ENCODE measurements at regions not wholly inside any gene's neighbourhood (a gene's known extent, or its start where the extent isn't known, plus 50 kb on each side); places are given as distances from the start of the nearest gene placed in this dataset.

DNA sequence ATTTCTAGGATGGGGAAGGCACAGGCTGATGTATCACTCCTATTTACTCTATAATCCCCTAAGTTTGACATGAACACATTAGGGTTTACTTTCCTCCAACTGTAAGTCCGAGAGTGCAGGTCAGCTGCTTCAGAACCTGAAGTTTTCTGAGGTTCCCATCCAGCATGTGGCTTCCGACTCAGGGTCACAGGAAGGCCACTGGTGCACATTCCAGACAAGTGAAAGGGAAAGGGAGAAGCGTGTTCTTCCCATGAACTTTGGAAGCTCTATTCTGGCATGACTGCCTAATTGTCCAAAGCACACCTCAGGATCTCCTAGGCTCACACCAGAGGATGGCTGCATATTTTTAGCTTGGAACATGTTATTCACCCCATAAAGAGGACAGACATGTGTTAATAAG, 602.6 kb downstream of the SEMA5A start:
- no peak for DNase-seq (ENCODE audit: low spot score)
- Histone ChIP-seq H3K4me1 (ENCODE audit: insufficient read depth) (no peaks in the 10 kb centered on the region), H3K9me3 (ENCODE audit: low read depth) (no peaks in the 10 kb centered on the region), H3K27me3 (no peaks in the 10 kb centered on the region), H3K4me3 (no peak overlapping the region), H3K36me3 (replicated peaks; ENCODE audit: insufficient read depth, low read depth) (no peaks in the 10 kb centered on the region), H4K20me1 (ENCODE audit: insufficient read depth, poor library complexity, severe bottlenecking) (no peaks in the 10 kb centered on the region), H3K9me2 (replicated peaks; ENCODE audit: insufficient read depth) (no peaks in the 10 kb centered on the region), H3K27ac (no peak overlapping the region), H3K79me2 (no peaks in the 10 kb centered on the region), H3K4me2 (no peak overlapping the region), H2AFZ (no peak overlapping the region)
- WGBS (ENCODE audit: low lambda C conversion rate, missing lambda C conversion rate), result 74% methylated on average over 3 of the region's 3 CpGs
- TF ChIP-seq EZH2phosphoT487 (IDR thresholded peaks at IDR 0.05; ENCODE audit: low read depth, severe bottlenecking, unreplicated experiment) (no peak), EZH2 (IDR thresholded peaks at IDR 0.05; ENCODE audit: borderline replicate concordance) (no peak)
- TF ChIP-seq, protein P1, sequence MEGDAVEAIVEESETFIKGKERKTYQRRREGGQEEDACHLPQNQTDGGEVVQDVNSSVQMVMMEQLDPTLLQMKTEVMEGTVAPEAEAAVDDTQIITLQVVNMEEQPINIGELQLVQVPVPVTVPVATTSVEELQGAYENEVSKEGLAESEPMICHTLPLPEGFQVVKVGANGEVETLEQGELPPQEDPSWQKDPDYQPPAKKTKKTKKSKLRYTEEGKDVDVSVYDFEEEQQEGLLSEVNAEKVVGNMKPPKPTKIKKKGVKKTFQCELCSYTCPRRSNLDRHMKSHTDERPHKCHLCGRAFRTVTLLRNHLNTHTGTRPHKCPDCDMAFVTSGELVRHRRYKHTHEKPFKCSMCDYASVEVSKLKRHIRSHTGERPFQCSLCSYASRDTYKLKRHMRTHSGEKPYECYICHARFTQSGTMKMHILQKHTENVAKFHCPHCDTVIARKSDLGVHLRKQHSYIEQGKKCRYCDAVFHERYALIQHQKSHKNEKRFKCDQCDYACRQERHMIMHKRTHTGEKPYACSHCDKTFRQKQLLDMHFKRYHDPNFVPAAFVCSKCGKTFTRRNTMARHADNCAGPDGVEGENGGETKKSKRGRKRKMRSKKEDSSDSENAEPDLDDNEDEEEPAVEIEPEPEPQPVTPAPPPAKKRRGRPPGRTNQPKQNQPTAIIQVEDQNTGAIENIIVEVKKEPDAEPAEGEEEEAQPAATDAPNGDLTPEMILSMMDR (IDR thresholded peaks at IDR 0.05; ENCODE audit: poor library complexity), result no peak

DNA sequence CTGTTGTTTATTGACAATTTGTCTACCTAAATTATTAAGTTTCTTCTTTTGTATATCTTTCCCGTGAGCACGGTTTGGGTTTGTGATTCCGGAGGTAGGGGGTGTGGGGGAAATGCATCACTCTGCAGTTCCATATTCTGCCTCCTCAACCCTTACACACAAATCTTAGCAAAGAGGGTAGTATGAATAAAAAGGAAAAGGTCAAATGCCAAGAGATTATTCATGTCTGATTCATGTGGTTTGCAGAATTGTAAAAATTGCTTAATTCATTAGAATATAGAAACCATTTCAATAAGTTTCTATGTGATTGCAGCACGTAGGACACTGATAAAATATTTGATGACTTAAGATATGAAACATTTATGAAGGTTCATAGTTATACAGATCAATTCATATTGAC, 601.9 kb downstream of the SEMA5A start:
- TF ChIP-seq EZH2phosphoT487 (IDR thresholded peaks at IDR 0.05; ENCODE audit: low read depth, severe bottlenecking, unreplicated experiment), result no peak
- TF ChIP-seq EZH2 (IDR thresholded peaks at IDR 0.05; ENCODE audit: borderline replicate concordance), result no peak
- TF ChIP-seq, protein P1 (IDR thresholded peaks at IDR 0.05; ENCODE audit: poor library complexity), result no peak
- Histone ChIP-seq H3K9me3 (ENCODE audit: low read depth) (no peaks in the 10 kb centered on the region), H3K9me2 (replicated peaks; ENCODE audit: insufficient read depth) (no peaks in the 10 kb centered on the region), H3K79me2 (no peaks in the 10 kb centered on the region), H2AFZ (no peak overlapping the region), H3K27me3 (no peaks in the 10 kb centered on the region), H3K27ac (no peak overlapping the region), H4K20me1 (ENCODE audit: insufficient read depth, poor library complexity, severe bottlenecking) (no peaks in the 10 kb centered on the region), H3K36me3 (replicated peaks; ENCODE audit: insufficient read depth, low read depth) (no peaks in the 10 kb centered on the region), H3K4me3 (no peak overlapping the region), H3K4me1 (ENCODE audit: insufficient read depth) (no peaks in the 10 kb centered on the region), H3K4me2 (no peak overlapping the region)
- no peak for DNase-seq (ENCODE audit: low spot score)
- 76% methylated on average over 4 of the region's 4 CpGs for WGBS (ENCODE audit: low lambda C conversion rate, missing lambda C conversion rate)

DNA sequence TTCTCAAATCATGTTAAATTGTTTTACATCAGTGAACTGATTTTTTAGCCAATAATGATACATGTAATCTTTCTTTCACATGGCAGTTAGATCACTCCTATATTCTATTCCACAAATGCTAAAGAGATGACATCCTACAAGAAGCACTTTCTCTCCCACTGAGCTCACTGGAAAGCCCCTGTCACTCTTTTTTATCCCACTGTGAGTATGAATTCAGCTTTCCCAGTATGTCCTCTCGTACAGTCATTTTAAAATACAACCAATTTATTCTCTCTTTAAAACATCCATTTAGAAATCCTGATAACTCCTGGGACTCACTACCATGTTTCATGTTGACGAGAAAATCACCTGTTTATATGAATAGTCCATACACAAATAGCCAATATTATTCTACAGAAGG, 599.9 kb downstream of the SEMA5A start:
- Histone ChIP-seq H3K4me2 (no peak overlapping the region), H3K27ac (no peak overlapping the region), H3K27me3 (no peaks in the 10 kb centered on the region), H3K79me2 (no peaks in the 10 kb centered on the region), H3K4me3 (no peak overlapping the region), H3K36me3 (replicated peaks; ENCODE audit: insufficient read depth, low read depth) (no peaks in the 10 kb centered on the region), H4K20me1 (ENCODE audit: insufficient read depth, poor library complexity, severe bottlenecking) (no peaks in the 10 kb centered on the region), H3K9me3 (ENCODE audit: low read depth) (no peaks in the 10 kb centered on the region), H3K4me1 (ENCODE audit: insufficient read depth) (no peaks in the 10 kb centered on the region), H3K9me2 (replicated peaks; ENCODE audit: insufficient read depth) (no peaks in the 10 kb centered on the region), H2AFZ (no peak overlapping the region)
- no peak for DNase-seq (ENCODE audit: low spot score)
- WGBS (ENCODE audit: low lambda C conversion rate, missing lambda C conversion rate), result 74% methylated on average over 2 of the region's 2 CpGs
- TF ChIP-seq, protein P1 (IDR thresholded peaks at IDR 0.05; ENCODE audit: poor library complexity), result no peak
- no peak for TF ChIP-seq EZH2 (IDR thresholded peaks at IDR 0.05; ENCODE audit: borderline replicate concordance)
- no peak for TF ChIP-seq EZH2phosphoT487 (IDR thresholded peaks at IDR 0.05; ENCODE audit: low read depth, severe bottlenecking, unreplicated experiment)

DNA sequence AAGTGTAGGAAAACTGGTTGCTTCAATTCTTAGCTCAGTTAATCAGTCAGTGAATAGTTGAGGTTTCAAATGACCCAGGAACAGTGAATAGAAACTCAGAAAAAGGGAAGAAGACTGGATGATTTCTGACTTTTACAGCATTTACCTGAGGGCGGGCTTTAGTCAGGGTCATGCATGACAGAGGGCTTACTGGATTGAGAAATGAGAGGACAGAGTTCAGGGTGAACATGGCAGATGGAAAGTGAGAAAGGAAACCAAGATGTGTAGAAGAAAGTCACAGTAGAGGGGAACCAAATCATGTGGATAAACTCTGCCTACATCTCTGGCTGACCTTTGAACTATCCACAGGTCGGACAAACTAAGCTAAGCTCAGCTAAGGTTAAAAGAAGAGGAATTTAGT, 596.0 kb downstream of the SEMA5A start:
- H2AFZ ChIP-seq, result no peak overlapping the region
- 59% methylated on average over 2 of the region's 2 CpGs for WGBS (ENCODE audit: low lambda C conversion rate, missing lambda C conversion rate)
- H3K27ac ChIP-seq, result no peak overlapping the region
- no peaks in the 10 kb centered on the region for H3K79me2 ChIP-seq
- no peaks in the 10 kb centered on the region for H3K9me3 ChIP-seq (ENCODE audit: low read depth)
- H3K9me2 ChIP-seq (replicated peaks; ENCODE audit: insufficient read depth), result no peaks in the 10 kb centered on the region
- no peak for DNase-seq (ENCODE audit: low spot score)
- no peaks in the 10 kb centered on the region for H4K20me1 ChIP-seq (ENCODE audit: insufficient read depth, poor library complexity, severe bottlenecking)
- no peaks in the 10 kb centered on the region for H3K36me3 ChIP-seq (replicated peaks; ENCODE audit: insufficient read depth, low read depth)
- no peaks in the 10 kb centered on the region for H3K27me3 ChIP-seq
- no peaks in the 10 kb centered on the region for H3K4me1 ChIP-seq (ENCODE audit: insufficient read depth)
- no peak overlapping the region for H3K4me2 ChIP-seq
- no peak overlapping the region for H3K4me3 ChIP-seq
- TF ChIP-seq, protein P1 (IDR thresholded peaks at IDR 0.05; ENCODE audit: poor library complexity), result no peak
- no peak for TF ChIP-seq EZH2 (IDR thresholded peaks at IDR 0.05; ENCODE audit: borderline replicate concordance)
- no peak for TF ChIP-seq EZH2phosphoT487 (IDR thresholded peaks at IDR 0.05; ENCODE audit: low read depth, severe bottlenecking, unreplicated experiment)
